HFF-Myc (cell line): ENCODE measurements at regions not wholly inside any gene's neighbourhood (a gene's known extent, or its start where the extent isn't known, plus 50 kb on each side); places are given as distances from the start of the nearest gene placed in this dataset.
A peak's percentile ranks its signal among the peaks of the same experiment; 100 is the strongest.

ENCODE experiments used
- DNase-seq: peaks from one replicate; pipeline ENCODE4 v3.0.0-alpha.2; 2011; ENCODE audit warnings: low read depth; ENCODE audit errors: extremely low read depth
- H3K4me3 ChIP-seq: replicated peaks from 2 replicates; pipeline ENCODE4 v1.5.1; 2011; ENCODE audit warnings: low read depth, mild to moderate bottlenecking, control low read depth, low read length
- TF ChIP-seq, protein P1 (sequence below): IDR thresholded peaks from 2 replicates; pipeline ENCODE4 v1.5.1; 2012; ENCODE audit warnings: mild to moderate bottlenecking, low read depth, low read length, control low read depth; ENCODE audit errors: missing control alignments

DNA sequence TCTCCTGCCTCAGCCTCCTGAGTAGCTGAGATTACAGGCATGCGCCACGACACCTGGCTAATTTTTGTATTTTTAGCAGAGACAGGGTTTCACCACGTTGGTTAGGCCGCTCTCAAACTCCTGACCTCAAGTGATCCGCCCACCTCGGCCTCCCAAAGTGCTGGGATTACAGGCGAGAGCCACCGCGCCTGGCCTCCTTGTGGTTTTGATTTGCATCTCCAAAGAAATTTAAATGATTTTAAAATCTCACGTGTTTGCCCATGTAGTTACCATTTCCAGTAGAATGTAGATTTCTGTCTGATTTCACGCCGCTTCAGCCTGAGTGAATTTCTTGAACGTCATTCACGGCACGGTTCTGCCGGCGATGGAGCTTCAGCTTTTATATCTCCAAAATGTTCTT, 55.8 kb downstream of the IGF2 start:
- H3K4me3 ChIP-seq, result no peak overlapping the region
- TF ChIP-seq, protein P1, sequence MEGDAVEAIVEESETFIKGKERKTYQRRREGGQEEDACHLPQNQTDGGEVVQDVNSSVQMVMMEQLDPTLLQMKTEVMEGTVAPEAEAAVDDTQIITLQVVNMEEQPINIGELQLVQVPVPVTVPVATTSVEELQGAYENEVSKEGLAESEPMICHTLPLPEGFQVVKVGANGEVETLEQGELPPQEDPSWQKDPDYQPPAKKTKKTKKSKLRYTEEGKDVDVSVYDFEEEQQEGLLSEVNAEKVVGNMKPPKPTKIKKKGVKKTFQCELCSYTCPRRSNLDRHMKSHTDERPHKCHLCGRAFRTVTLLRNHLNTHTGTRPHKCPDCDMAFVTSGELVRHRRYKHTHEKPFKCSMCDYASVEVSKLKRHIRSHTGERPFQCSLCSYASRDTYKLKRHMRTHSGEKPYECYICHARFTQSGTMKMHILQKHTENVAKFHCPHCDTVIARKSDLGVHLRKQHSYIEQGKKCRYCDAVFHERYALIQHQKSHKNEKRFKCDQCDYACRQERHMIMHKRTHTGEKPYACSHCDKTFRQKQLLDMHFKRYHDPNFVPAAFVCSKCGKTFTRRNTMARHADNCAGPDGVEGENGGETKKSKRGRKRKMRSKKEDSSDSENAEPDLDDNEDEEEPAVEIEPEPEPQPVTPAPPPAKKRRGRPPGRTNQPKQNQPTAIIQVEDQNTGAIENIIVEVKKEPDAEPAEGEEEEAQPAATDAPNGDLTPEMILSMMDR, result no peak
- no peak for DNase-seq

DNA sequence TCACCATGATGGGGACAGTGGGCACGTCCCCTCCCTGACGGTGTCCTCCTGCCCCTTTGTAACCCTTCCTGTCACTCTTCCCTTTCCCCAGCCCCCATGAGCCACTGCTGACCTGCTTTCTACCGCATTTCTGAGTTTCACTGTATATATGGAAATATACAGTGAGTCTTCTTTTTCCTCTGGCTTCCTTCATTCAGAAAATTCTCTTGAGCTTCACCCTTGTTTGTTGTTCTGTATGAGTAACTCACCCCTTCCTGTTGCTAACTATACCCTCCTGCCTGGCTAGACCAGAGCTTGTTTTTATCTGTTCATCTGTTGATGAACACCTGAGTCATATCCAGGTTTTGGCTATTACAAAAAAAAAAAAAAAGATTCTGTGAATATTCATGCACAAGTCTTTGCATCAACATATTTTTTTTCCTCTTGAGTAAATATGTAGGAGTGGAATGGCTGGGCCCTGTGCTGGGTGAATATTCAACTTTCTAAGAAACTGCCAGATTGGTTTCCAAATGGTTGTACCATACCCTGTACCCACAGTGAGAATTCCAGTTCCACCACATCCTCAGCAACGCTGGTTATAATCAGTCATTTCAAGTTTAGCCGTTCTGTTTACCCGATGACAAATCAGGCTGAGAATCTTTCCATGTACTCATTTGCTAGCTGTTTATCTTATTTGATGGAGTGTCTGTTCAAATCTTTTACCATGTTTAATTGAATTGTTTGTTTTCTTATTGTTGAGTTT, 62.0 kb downstream of the IGF2 start:
- no peak overlapping the region for H3K4me3 ChIP-seq
- DNase-seq, result no peak

DNA sequence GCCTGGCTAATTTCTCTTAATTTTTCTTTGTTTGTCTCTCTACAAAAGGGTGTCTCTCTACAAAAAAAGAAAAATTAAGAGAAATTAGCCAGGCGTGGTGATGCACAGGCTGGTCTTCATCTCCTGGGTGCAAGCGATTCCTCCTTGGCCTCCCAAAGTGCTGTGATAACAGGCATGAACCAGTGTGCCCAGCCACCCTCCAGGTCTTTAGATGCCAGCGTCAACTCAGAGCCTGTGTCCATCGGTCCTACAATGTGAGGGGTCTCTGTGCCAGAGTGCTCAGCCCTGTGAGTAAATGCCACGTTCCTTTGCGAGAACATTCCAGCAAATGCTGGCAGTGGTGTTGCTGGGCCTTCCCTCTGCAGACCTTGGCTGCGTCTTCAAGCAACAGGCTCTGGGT, 62.7 kb downstream of the IGF2 start:
- no peak overlapping the region for H3K4me3 ChIP-seq
- TF ChIP-seq, protein P1, result no peak
- no peak for DNase-seq

More for the DNA sequence above, 62.0 kb downstream of the IGF2 start:
- TF ChIP-seq, protein P1, result no peak

DNA sequence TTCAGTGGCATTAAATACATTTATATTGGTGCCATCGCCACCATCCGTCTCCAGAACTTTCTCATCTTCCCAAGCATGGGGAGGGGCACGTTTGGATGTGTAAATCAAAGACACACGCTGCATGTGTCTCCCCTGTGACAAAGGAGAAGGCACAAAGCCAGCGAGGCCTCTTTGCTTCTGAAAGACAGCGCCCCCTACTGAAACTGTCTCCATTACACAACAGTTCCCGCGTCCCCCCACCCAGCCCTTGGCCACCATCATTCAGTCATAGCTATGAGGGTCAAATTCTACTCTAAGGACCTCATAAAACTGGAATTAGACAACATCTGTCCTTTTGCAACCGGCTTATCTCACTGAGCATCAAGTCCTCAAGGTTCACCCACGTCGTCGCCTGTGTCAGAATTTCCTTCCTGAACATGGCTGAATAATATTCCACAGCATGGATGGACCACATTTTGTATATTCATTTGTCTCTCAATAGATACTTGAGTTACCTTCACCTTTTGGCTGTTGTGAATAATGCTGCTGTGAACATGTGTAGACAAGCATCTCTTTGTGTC, 64.8 kb downstream of the IGF2 start:
- TF ChIP-seq, protein P1, result peak; percentile 45
- H3K4me3 ChIP-seq, result no peak overlapping the region
- no peak for DNase-seq

DNA sequence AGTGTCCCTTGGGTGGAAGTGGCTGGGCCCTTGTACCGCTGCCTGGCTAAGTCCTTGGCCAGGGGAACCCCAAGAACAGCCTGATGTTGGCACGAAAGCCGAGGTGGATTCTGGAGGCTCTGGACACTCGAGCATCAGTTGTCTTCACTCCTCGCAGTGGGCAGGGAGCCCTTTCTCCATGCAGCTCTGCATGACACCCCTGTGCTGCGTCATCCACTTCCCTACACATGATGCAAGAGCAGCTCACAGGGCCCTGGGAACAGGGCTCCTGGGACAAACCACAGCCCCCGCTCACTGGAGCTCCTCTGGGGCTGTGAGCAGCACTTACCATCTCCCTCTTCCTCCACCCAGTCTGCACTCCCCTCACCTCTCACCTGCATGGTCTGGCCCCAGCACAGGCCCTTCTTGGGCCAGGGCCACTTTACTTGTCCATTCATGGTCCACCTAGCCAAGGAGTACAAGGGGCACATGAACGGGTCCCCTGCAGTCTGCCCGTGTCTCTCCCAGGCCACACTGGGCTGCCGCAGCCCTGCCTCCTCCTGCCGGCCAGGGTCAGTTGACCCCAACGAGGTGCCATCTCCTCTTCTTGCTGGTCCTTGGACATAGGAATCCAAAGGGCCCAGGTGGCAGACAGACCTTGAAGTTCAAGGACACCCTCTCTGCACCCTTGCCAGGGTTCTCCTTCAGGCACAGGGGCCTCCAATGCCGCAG, 66.5 kb downstream of the IGF2 start:
- no peak for DNase-seq

DNA sequence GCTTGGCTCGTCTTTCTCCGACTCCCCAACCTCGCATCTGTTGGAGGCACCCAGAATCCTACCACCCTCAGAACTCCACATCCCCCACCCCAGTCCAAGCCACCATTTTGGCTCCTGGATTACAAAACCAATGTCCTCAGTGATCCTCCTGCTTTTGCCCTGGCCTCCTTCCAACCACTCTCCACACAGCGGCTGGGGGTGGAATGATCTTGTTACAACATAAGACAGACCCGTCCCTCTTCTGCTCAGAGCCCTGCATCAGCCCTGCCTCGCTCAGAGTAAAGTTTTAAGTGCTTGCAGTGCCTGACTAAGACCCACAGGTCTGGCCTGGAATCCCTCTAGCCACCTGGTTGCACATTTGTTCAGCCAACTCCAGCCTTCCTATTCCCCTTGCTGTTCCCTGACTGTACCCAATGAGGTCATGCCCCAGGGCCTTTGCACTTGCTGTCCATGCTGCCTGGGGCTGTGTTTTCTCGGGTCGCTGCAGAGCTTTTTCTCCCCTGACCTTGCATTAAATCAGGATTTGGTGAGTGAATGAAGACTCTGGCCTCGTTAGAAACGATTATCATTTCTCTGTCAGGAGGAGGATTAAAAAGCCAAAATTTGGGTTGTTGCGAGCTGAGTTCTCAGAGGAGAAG, 67.3 kb downstream of the IGF2 start:
- TF ChIP-seq, protein P1, result no peak
- DNase-seq, result no peak
- no peak overlapping the region for H3K4me3 ChIP-seq

More for the DNA sequence above, 66.5 kb downstream of the IGF2 start:
- no peak overlapping the region for H3K4me3 ChIP-seq
- TF ChIP-seq, protein P1, result no peak
